ENCODE measurements at regions not wholly inside any gene's neighbourhood (a gene's known extent, or its start where the extent isn't known, plus 50 kb on each side); places are given as distances from the start of the nearest gene placed in this dataset.

GRCh38 chr7:153290066-153290465, 530.5 kb downstream of the ACTR3B start:
- no peak for TF ChIP-seq CEBPB (IDR thresholded peaks at IDR 0.05)
- TF ChIP-seq TAF1 (IDR thresholded peaks at IDR 0.05; ENCODE audit: low read depth) = no peak
- no peak for TF ChIP-seq NFIC (IDR thresholded peaks at IDR 0.05)
